ENCODE measurements at regions not wholly inside any gene's neighbourhood (a gene's known extent, or its start where the extent isn't known, plus 50 kb on each side); places are given as distances from the start of the nearest gene placed in this dataset.

DNA sequence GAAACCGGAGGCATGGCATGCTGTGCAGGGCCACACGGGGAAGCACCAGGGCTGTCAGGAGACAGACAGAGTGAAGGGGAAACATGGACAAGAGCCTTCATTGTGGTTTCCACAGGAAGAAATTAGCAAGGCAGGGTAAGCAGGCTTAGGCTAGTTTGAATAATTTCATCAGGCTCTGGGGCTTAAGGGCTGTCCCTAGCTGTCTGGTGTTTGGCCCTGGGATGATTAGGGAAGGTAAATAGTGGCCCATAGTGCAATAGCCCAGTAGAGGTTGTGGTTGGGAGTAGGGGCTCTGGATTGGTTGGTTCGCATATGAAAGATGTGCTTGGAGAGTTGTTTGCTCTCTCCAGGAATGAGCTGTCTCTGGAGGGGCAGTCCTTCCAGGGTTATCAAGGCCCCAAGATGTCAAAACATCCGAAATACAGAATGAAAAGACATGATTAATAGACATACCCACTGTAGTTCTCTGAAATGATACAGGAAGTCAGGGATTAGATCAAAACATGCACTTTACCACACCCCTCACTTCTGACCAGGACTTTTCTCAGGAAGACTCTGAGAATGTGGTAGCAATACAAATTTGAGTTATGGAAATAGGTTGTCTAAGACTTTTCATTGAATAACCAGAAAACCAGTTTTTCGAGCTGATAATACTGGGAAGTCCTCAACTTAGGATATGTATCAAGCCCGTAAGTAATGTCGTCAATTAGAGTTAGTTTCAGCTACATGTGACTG is 224.9 kb upstream of the NFE2L3 start:
- FAIRE-seq (no peak), DNase-seq (ENCODE audit: insufficient read length, low spot score) (no peak)
- TF ChIP-seq POLR2AphosphoS5 (IDR thresholded peaks at IDR 0.05; ENCODE audit: low read depth, low read length) (no peak), SPI1 (IDR thresholded peaks at IDR 0.05; ENCODE audit: low read depth, low read length) (no peak), POLR2A (IDR thresholded peaks at IDR 0.05; ENCODE audit: low read depth, low read length) (no peak), POU2F2 (IDR thresholded peaks at IDR 0.05; ENCODE audit: low read depth, low read length) (no peak), PAX5 (IDR thresholded peaks at IDR 0.05; ENCODE audit: insufficient read depth, low read length, severe bottlenecking) (no peak), TAF1 (IDR thresholded peaks at IDR 0.05; ENCODE audit: low read depth, low read length) (no peak)

DNA sequence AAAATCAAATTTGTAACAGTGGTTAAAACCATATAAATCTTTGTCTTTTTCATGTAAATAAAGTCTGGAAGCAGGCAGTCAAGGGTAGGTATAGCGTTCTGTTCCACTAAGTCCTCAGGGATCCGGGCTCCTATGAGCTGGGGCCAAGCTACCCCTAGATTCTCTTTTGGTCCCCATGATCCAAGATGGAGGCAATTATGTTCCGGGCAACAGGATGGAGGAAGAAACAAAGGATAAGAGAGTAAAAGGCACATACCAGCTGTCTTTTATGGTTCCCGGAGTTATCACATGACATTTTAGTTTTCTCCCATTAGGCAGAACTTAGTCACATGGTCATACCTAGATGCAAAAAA is 224.4 kb upstream of the NFE2L3 start:
- DNase-seq (ENCODE audit: insufficient read length, low spot score) (no peak), FAIRE-seq (no peak)
- TF ChIP-seq SPI1 (IDR thresholded peaks at IDR 0.05; ENCODE audit: low read depth, low read length) (no peak), POU2F2 (IDR thresholded peaks at IDR 0.05; ENCODE audit: low read depth, low read length) (no peak), TAF1 (IDR thresholded peaks at IDR 0.05; ENCODE audit: low read depth, low read length) (no peak), PAX5 (IDR thresholded peaks at IDR 0.05; ENCODE audit: insufficient read depth, low read length, severe bottlenecking) (no peak), POLR2AphosphoS5 (IDR thresholded peaks at IDR 0.05; ENCODE audit: low read depth, low read length) (no peak), POLR2A (IDR thresholded peaks at IDR 0.05; ENCODE audit: low read depth, low read length) (no peak)

DNA sequence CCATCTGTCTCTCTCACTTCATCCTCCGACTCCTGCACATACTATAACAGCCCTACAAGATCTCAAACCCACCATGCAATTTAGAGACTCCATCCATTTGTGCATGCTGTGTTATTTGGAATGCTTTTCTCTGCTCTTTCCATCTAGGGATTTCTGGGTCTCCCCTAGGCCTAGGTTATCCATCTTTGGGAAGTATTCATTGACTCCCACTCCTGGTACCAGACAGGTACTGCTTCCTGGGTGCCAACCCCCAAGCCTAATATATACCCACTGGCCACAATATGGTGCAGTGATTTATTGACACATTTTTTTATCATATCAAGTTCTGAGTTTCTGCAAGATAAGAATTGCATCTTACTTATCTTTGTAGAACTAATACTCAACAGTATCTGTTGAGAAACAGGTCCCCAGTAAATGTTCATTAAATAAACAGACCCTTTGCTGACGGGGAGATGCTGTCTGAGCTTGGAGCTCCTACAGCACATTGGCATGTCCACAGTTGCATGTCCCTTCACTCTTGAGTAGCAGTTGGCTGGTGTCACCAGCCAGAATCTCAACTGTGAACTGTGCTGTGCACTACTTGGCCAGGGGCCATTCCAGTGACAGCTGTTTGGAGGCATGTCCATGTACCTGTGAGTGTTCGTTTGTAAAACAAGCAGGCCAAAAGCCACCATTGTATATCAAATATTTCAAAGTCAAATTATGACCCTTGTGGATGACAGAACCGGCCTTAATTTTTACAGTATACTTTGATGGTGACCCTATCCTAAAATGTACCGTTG is 223.3 kb upstream of the NFE2L3 start:
- no peak for FAIRE-seq
- TF ChIP-seq SPI1 (IDR thresholded peaks at IDR 0.05; ENCODE audit: low read depth, low read length) = no peak
- TF ChIP-seq POU2F2 (IDR thresholded peaks at IDR 0.05; ENCODE audit: low read depth, low read length) = no peak
- no peak for TF ChIP-seq TAF1 (IDR thresholded peaks at IDR 0.05; ENCODE audit: low read depth, low read length)
- TF ChIP-seq PAX5 (IDR thresholded peaks at IDR 0.05; ENCODE audit: insufficient read depth, low read length, severe bottlenecking) = no peak
- no peak for TF ChIP-seq POLR2AphosphoS5 (IDR thresholded peaks at IDR 0.05; ENCODE audit: low read depth, low read length)
- TF ChIP-seq POLR2A (IDR thresholded peaks at IDR 0.05; ENCODE audit: low read depth, low read length) = no peak
- DNase-seq (ENCODE audit: insufficient read length, low spot score) = no peak

DNA sequence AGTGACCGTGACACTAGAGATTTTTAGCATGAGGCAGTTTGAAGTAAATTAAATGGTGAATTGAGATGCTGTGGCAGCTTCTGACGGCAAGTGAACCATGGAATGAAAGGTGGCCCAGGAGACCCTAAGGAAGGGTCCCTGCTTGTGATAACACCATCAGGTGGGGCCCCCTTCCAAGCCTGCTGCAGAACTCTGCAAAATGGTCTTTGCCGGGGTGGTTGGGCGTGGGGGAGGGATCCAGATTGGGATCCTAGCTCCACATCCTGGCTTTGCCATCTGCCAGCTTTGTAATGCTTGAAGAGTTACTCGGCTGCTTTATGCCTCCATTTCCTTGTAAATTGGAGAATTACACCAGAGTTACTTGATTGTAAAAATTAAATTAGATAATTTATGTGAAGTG is 222.6 kb upstream of the NFE2L3 start:
- no peak for TF ChIP-seq POLR2A (IDR thresholded peaks at IDR 0.05; ENCODE audit: low read depth, low read length)
- no peak for TF ChIP-seq PAX5 (IDR thresholded peaks at IDR 0.05; ENCODE audit: insufficient read depth, low read length, severe bottlenecking)
- no peak for TF ChIP-seq SPI1 (IDR thresholded peaks at IDR 0.05; ENCODE audit: low read depth, low read length)
- no peak for TF ChIP-seq TAF1 (IDR thresholded peaks at IDR 0.05; ENCODE audit: low read depth, low read length)
- TF ChIP-seq POU2F2 (IDR thresholded peaks at IDR 0.05; ENCODE audit: low read depth, low read length) = no peak
- no peak for TF ChIP-seq POLR2AphosphoS5 (IDR thresholded peaks at IDR 0.05; ENCODE audit: low read depth, low read length)
- no peak for FAIRE-seq
- DNase-seq (ENCODE audit: insufficient read length, low spot score) = no peak

DNA sequence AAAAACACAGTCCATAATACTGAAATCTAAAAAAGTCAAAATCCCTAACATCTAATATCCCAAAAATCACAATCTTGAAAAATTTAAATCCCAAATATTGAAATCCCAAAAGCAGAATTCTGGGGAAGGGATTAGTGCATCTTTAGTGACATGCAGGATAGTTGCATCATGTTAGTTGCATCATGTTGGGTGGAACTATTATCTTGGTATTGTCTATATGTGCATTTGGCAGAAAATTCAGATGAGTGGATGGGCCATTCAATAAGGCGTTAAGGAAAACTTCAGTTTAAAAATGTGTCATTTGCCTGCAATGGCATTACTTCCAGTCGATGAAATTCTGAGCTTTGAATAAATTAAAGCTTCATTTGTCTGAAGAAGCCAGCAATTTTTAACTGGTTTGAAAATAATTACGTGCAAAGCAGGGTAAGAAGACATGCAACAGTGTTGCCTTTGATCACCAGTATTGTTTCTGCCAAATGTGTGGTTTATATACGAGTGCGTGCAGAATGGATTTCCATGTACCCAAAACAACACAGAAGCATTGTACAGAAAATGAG is 221.4 kb upstream of the NFE2L3 start:
- FAIRE-seq (no peak), DNase-seq (ENCODE audit: insufficient read length, low spot score) (no peak)
- TF ChIP-seq POU2F2 (IDR thresholded peaks at IDR 0.05; ENCODE audit: low read depth, low read length) (no peak), PAX5 (IDR thresholded peaks at IDR 0.05; ENCODE audit: insufficient read depth, low read length, severe bottlenecking) (no peak), POLR2AphosphoS5 (IDR thresholded peaks at IDR 0.05; ENCODE audit: low read depth, low read length) (no peak), SPI1 (IDR thresholded peaks at IDR 0.05; ENCODE audit: low read depth, low read length) (no peak), POLR2A (IDR thresholded peaks at IDR 0.05; ENCODE audit: low read depth, low read length) (no peak), TAF1 (IDR thresholded peaks at IDR 0.05; ENCODE audit: low read depth, low read length) (no peak)

DNA sequence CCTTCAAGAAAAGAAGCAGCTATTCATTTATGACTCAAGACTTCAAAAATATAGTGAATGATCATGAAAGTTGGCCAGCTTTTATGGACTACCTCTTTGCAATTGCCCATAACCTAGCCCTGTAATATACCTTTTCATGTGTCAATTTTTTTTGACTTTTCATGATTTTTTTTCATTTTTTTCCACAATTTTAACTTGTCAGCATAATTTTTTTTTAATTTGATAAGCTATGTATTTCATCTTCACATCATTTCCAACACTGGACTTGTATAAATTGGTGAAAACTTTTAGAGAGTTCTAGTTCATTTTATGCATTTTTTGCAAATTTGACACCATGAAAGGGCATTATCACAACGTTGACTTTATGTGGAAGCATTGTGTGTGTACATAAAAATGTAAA is 220.8 kb upstream of the NFE2L3 start:
- no peak for TF ChIP-seq PAX5 (IDR thresholded peaks at IDR 0.05; ENCODE audit: insufficient read depth, low read length, severe bottlenecking)
- no peak for TF ChIP-seq POU2F2 (IDR thresholded peaks at IDR 0.05; ENCODE audit: low read depth, low read length)
- no peak for TF ChIP-seq SPI1 (IDR thresholded peaks at IDR 0.05; ENCODE audit: low read depth, low read length)
- no peak for TF ChIP-seq TAF1 (IDR thresholded peaks at IDR 0.05; ENCODE audit: low read depth, low read length)
- no peak for TF ChIP-seq POLR2AphosphoS5 (IDR thresholded peaks at IDR 0.05; ENCODE audit: low read depth, low read length)
- TF ChIP-seq POLR2A (IDR thresholded peaks at IDR 0.05; ENCODE audit: low read depth, low read length) = no peak
- FAIRE-seq = no peak
- DNase-seq (ENCODE audit: insufficient read length, low spot score) = no peak

DNA sequence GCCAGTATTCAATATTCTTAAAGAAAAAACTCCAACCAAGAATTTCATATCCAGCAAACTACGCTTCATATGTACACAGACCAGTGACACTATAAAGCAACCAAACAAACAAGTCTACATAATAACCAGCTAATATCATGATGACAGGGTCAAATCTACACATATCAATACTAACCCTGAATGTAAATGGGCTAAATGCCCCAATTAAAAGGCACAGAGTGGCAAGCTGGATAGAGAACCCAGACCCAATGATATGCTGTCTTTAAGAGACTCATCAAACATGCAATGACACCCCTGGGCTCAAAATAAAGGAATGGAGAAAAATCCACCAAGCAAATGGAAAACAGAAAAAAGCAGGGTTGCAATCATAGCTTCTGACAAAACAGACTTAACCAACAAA is 218.1 kb upstream of the NFE2L3 start:
- TF ChIP-seq POU2F2 (IDR thresholded peaks at IDR 0.05; ENCODE audit: low read depth, low read length) (no peak), PAX5 (IDR thresholded peaks at IDR 0.05; ENCODE audit: insufficient read depth, low read length, severe bottlenecking) (no peak), POLR2A (IDR thresholded peaks at IDR 0.05; ENCODE audit: low read depth, low read length) (no peak), TAF1 (IDR thresholded peaks at IDR 0.05; ENCODE audit: low read depth, low read length) (no peak), POLR2AphosphoS5 (IDR thresholded peaks at IDR 0.05; ENCODE audit: low read depth, low read length) (no peak), SPI1 (IDR thresholded peaks at IDR 0.05; ENCODE audit: low read depth, low read length) (no peak)
- no peak for FAIRE-seq
- DNase-seq (ENCODE audit: insufficient read length, low spot score) = no peak

DNA sequence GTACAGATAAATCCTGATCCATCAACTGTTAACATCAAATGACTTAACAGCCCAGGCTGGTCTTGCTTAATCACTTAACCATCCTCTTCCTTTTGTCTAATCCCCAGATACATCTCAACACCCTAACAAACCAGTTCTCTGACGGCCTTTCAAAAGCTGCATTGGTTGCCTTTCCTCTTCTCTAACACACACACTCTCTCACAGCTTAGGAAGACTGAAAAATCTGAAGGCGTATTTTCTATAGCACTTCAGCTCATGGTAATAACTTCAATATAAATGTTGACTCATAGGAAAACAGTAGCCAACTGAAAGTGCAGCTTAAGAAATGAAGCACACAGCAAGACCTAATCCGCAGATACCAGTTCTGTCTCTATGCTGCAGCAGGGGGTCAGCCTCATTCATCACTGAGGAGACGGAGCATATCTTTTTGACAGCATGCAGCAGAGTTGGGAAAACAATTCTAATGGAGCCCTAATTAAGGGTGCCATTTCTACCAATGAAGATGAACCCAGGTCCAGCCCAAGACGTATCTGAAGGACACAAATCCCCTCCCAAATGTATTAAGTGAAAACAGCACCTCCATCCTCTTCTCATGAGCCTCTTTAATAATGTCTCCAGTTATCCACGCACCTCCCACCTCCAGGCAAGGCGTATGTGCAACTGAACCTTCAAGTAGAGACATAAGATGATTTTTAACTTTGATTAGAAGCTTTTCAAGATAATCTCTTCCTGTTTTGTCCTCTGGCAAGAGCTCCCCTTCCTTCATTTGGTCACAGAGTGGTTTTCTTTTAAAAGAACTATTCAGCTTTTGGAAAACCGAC is 211.7 kb upstream of the NFE2L3 start:
- TF ChIP-seq SPI1 (IDR thresholded peaks at IDR 0.05; ENCODE audit: low read depth, low read length) = no peak
- TF ChIP-seq POU2F2 (IDR thresholded peaks at IDR 0.05; ENCODE audit: low read depth, low read length) = no peak
- TF ChIP-seq TAF1 (IDR thresholded peaks at IDR 0.05; ENCODE audit: low read depth, low read length) = no peak
- no peak for TF ChIP-seq PAX5 (IDR thresholded peaks at IDR 0.05; ENCODE audit: insufficient read depth, low read length, severe bottlenecking)
- no peak for TF ChIP-seq POLR2AphosphoS5 (IDR thresholded peaks at IDR 0.05; ENCODE audit: low read depth, low read length)
- no peak for TF ChIP-seq POLR2A (IDR thresholded peaks at IDR 0.05; ENCODE audit: low read depth, low read length)
- no peak for FAIRE-seq
- no peak for DNase-seq (ENCODE audit: insufficient read length, low spot score)
